ENCODE measurements at regions not wholly inside any gene's neighbourhood (a gene's known extent, or its start where the extent isn't known, plus 50 kb on each side); places are given as distances from the start of the nearest gene placed in this dataset.
"Not testable (repeated sequence)": the region's sequence is repeated elsewhere in the genome, so short reads cannot be mapped to it uniquely, and the experiment has no call there.

- TF ChIP-seq CTCF, POLR2A (IDR thresholded peaks at IDR 0.05): not testable (repeated sequence)
Observed at GRCh38 chr6:145570336-145570735, 165.0 kb downstream of the EPM2A start.
